Activated naive CD4-positive, alpha-beta T cell treated with anti-CD3 and anti-CD28 coated beads, Interleukin-2, amount 10 ng/mL, durations not matched to agents 7 days and 5 days (primary cell): ENCODE measurements at regions not wholly inside any gene's neighbourhood (a gene's known extent, or its start where the extent isn't known, plus 50 kb on each side); places are given as distances from the start of the nearest gene placed in this dataset.
"Not testable (repeated sequence)": the region's sequence is repeated elsewhere in the genome, so short reads cannot be mapped to it uniquely, and the experiment has no call there.

Source experiments
- CTCF ChIA-PET: fragments of 350-600 bp; sonication (Branson Sonifier 250); formaldehyde crosslinking; loops from one replicate; lab custom pipeline; 2021; ENCODE audit warnings: antibody characterized with exemption; lab: Charles Lee
- DNase-seq: peaks from one replicate; pipeline ENCODE4 v3.0.0-alpha.2; 2020
- H3K27ac Mint-ChIP-seq: one replicate; pipeline ENCODE4 v1.8.0; 2021; ENCODE audit warnings: mild to moderate bottlenecking, moderate library complexity, mixed read lengths
- H3K27me3 Mint-ChIP-seq: one replicate; pipeline ENCODE4 v1.8.0; 2021; ENCODE audit warnings: mild to moderate bottlenecking, mixed read lengths
- H3K36me3 Mint-ChIP-seq: one replicate; pipeline ENCODE4 v1.8.0; 2021; ENCODE audit warnings: mixed read lengths
- H3K4me1 Mint-ChIP-seq: one replicate; pipeline ENCODE4 v1.8.0; 2021; ENCODE audit warnings: mixed read lengths
- H3K4me3 Mint-ChIP-seq: one replicate; pipeline ENCODE4 v1.8.0; 2021; ENCODE audit warnings: mild to moderate bottlenecking, moderate library complexity, mixed read lengths
- H3K9me3 Mint-ChIP-seq: one replicate; pipeline ENCODE4 v1.8.0; 2021; ENCODE audit warnings: mixed read lengths

DNA sequence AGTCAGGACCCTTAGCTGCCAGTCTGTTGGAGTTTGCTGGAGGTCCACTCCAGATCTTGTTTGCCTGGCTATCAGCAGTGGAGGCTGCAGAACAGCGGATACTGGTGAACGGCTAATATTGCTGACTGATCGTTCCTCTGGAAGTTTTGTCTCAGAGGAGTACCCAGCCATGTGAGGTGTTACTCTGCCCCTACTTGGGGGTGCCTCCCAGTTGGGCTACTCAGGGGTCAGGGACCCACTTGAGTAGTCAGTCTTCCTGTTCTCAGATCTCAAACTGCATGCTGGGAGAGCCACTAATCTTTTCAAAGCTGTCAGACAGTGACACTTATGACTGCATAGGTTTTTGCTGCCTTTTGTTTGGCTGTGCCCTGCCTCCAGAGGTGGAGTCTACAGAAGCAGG, 160.5 kb downstream of the OR4A47 start:
- H3K36me3 Mint-ChIP-seq, H3K27ac Mint-ChIP-seq, CTCF ChIA-PET, H3K27me3 Mint-ChIP-seq, DNase-seq, H3K4me3 Mint-ChIP-seq, H3K4me1 Mint-ChIP-seq: not testable (repeated sequence)
- peaks cover 41% of the 10 kb centered on the region for H3K9me3 Mint-ChIP-seq

DNA sequence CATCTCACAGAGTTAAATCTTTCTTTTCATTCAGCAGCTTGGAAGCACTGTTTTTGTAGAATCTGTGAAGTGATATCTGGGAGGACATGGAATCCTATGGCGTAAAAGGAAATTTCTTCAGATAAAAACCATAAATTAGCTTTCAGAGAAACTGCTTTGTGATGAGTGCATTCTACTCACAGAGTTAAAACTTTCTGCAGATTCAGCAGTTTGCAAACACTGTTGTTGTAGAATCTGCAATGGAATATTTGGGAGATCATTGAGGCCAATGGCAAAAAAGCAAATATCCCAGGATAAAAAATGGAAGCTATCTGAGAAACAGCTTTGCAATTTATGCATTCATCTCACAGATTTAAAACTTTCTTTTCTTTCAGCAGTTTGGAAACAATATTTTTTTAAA, 180.6 kb downstream of the OR4A47 start:
- H3K4me1 Mint-ChIP-seq: no peaks in the 10 kb centered on the region
- H3K27me3 Mint-ChIP-seq: no peaks in the 10 kb centered on the region
- no peak for DNase-seq
- peaks cover 31% of the 10 kb centered on the region for H3K9me3 Mint-ChIP-seq
- H3K36me3 Mint-ChIP-seq: no peaks in the 10 kb centered on the region
- CTCF ChIA-PET: interaction anchor here (0.7 kb wide), 1 partner anchor 9 kb away, joined by 3 read pairs; no protein-coding TSS in a partner anchor
- no peak overlapping the region for H3K27ac Mint-ChIP-seq
- H3K4me3 Mint-ChIP-seq: no peak overlapping the region

- no peaks in the 10 kb centered on the region for H3K36me3 Mint-ChIP-seq
- DNase-seq: no peak
- no peaks in the 10 kb centered on the region for H3K4me1 Mint-ChIP-seq
- CTCF ChIA-PET: no interaction called here
- H3K4me3 Mint-ChIP-seq: no peak overlapping the region
- no peaks in the 10 kb centered on the region for H3K27me3 Mint-ChIP-seq
- H3K27ac Mint-ChIP-seq: no peak overlapping the region
- H3K9me3 Mint-ChIP-seq: peaks cover 62% of the 10 kb centered on the region
These were observed 187.4 kb downstream of the OR4A47 start for GRCh38 chr11:48675945-48676344.

DNA sequence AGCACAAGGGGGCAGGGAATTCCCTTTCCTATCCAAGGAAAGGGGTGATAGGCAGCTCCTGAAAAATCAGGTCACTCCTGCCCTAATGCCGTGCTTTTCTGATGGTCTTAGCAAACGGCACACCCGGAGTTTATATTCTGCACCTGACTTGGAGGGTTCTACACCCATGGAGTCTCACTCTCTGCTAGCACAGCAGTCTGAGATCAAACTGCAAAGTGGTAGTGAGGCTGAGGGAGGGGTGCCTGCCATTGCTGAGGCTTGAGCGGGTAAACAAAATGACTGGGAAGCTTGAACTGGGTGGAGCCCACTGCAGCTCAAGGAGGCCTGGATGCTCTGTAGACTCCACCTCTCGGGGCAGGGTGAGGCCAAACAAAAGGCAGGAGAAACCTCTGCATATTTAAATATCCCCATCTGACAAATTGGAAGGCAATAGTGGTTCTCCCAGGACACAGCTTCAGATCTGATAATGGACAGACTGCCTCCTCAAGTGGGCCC, 194.7 kb downstream of the OR4A47 start:
- DNase-seq: no peak
- H3K27ac Mint-ChIP-seq: no peak overlapping the region
- CTCF ChIA-PET: no interaction called here
- H3K36me3 Mint-ChIP-seq: no peaks in the 10 kb centered on the region
- H3K4me3 Mint-ChIP-seq: no peak overlapping the region
- no peaks in the 10 kb centered on the region for H3K4me1 Mint-ChIP-seq
- H3K9me3 Mint-ChIP-seq: peaks cover 55% of the 10 kb centered on the region
- H3K27me3 Mint-ChIP-seq: no peaks in the 10 kb centered on the region

DNA sequence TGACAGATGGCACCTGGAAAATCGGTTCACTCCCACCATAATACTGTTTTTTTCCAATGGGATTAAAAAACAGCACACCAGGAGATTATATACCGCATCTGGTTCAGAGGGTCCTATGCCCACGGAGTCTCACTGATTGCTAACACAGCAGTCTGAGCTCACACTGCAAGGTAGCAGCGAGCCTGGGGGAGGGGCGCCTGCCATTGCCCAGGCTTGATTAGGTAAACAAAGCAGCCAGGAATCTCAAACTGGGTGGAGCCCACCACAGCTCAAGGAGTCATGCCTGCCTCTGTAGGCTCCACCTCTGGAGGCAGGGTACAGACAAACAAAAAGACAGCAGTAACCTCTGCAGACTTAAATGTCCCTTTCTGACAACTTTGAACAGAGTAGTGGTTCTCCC, 240.9 kb downstream of the OR4A47 start:
- CTCF ChIA-PET: not testable (repeated sequence)

DNA sequence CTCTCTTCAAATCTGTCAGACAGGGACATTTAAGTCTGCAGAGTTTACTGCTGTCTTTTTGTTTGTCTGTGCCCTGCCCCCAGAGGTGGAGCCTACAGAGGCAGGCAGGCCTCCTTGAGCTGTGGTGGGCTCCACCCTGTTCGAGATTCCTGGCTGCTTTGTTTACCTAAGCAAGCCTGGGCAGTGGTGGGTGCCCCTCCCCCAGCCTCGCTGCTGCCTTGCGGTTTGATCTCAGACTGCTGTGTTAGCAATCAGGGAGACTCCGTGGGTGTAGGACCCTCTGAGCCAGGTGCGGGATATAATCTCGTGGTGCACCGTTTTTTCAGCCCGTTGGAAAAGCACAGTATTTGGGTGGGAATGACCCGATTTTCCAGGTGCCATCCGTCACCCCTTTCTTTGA, 233.6 kb downstream of the TRIM51G start:
- peaks cover 16% of the 10 kb centered on the region for H3K9me3 Mint-ChIP-seq
- H3K4me1 Mint-ChIP-seq, H3K36me3 Mint-ChIP-seq, DNase-seq, CTCF ChIA-PET, H3K4me3 Mint-ChIP-seq, H3K27me3 Mint-ChIP-seq, H3K27ac Mint-ChIP-seq: not testable (repeated sequence)

More for the DNA sequence above, 240.9 kb downstream of the OR4A47 start:
- not testable (repeated sequence) for H3K27ac Mint-ChIP-seq, H3K4me3 Mint-ChIP-seq, DNase-seq, H3K4me1 Mint-ChIP-seq, H3K36me3 Mint-ChIP-seq, H3K27me3 Mint-ChIP-seq
- H3K9me3 Mint-ChIP-seq: peaks cover 31% of the 10 kb centered on the region
